IMR-90 (cell line): ENCODE measurements at regions not wholly inside any gene's neighbourhood (a gene's known extent, or its start where the extent isn't known, plus 50 kb on each side); places are given as distances from the start of the nearest gene placed in this dataset.
"Not testable (repeated sequence)": the region's sequence is repeated elsewhere in the genome, so short reads cannot be mapped to it uniquely, and the experiment has no call there.

ENCODE experiments used
- BHLHE40 ChIP-seq: fragments of 150-350 bp; IDR thresholded peaks from 2 replicates; pipeline ENCODE4 v1.6.1; 2016; ENCODE audit warnings: mild to moderate bottlenecking, low read depth, low read length
- CEBPB ChIP-seq: IDR thresholded peaks from 2 replicates; pipeline ENCODE4 v1.6.1; 2012; ENCODE audit warnings: low read depth, low read length, improper control_type of control experiment
- CTCF ChIP-seq: conservative IDR thresholded peaks from 2 replicates; pipeline ENCODE4 v1.5.1; 2012; ENCODE audit warnings: mild to moderate bottlenecking, low read depth, low read length, improper control_type of control experiment
- MAFK ChIP-seq: IDR thresholded peaks from 2 replicates; pipeline ENCODE4 v1.6.1; 2012; ENCODE audit warnings: low read depth, low read length, improper control_type of control experiment
- MXI1 ChIP-seq: IDR thresholded peaks from 2 replicates; pipeline ENCODE4 v1.6.1; 2012; ENCODE audit warnings: low read depth, mild to moderate bottlenecking, low read length, moderate library complexity, borderline replicate concordance
- POLR2A ChIP-seq: IDR thresholded peaks from 2 replicates; pipeline ENCODE4 v1.6.1; 2012; ENCODE audit warnings: mild to moderate bottlenecking, low read depth, low read length
- RCOR1 ChIP-seq: IDR thresholded peaks from 2 replicates; pipeline ENCODE4 v1.6.1; 2012; ENCODE audit warnings: mild to moderate bottlenecking, low read length, improper control_type of control experiment; ENCODE audit not compliant: insufficient replicate concordance
- RFX5 ChIP-seq: IDR thresholded peaks from 2 replicates; pipeline ENCODE4 v1.8.0; 2012; ENCODE audit warnings: low read depth, mild to moderate bottlenecking, low read length, moderate library complexity
- SMC3 ChIP-seq: fragments of 150-350 bp; IDR thresholded peaks from 2 replicates; pipeline ENCODE4 v1.6.1; 2016; ENCODE audit warnings: low read depth, mild to moderate bottlenecking, antibody characterized with exemption, low read length, moderate library complexity
- USF2 ChIP-seq: fragments of 150-350 bp; IDR thresholded peaks from 2 replicates; pipeline ENCODE4 v1.6.1; 2017; ENCODE audit warnings: mild to moderate bottlenecking, antibody characterized with exemption, low read length, low read depth
- TF ChIP-seq, protein P1 (sequence below): fragments of 150-350 bp; IDR thresholded peaks from 2 replicates; pipeline ENCODE4 v1.6.1; 2016; ENCODE audit warnings: low read depth, mild to moderate bottlenecking, low read length, moderate library complexity, borderline replicate concordance

GRCh38 chr21:9832751-9833150, 688.6 kb upstream of the TPTE start:
- not testable (repeated sequence) for TF ChIP-seq CEBPB, CTCF, SMC3, MXI1, POLR2A, RFX5, MAFK, USF2, BHLHE40, RCOR1
- TF ChIP-seq, protein P1, sequence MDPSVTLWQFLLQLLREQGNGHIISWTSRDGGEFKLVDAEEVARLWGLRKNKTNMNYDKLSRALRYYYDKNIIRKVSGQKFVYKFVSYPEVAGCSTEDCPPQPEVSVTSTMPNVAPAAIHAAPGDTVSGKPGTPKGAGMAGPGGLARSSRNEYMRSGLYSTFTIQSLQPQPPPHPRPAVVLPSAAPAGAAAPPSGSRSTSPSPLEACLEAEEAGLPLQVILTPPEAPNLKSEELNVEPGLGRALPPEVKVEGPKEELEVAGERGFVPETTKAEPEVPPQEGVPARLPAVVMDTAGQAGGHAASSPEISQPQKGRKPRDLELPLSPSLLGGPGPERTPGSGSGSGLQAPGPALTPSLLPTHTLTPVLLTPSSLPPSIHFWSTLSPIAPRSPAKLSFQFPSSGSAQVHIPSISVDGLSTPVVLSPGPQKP = not testable (repeated sequence)
